HG02938 (cell line): ENCODE measurements at regions not wholly inside any gene's neighbourhood (a gene's known extent, or its start where the extent isn't known, plus 50 kb on each side); places are given as distances from the start of the nearest gene placed in this dataset.

Source experiments
- ATAC-seq: cut with Tn5 transposase; IDR thresholded peaks from one replicate; pipeline ENCODE4 v1.9.1; 2021; ENCODE audit warnings: mild to moderate bottlenecking, moderate library complexity; ENCODE audit not compliant: unreplicated experiment

DNA sequence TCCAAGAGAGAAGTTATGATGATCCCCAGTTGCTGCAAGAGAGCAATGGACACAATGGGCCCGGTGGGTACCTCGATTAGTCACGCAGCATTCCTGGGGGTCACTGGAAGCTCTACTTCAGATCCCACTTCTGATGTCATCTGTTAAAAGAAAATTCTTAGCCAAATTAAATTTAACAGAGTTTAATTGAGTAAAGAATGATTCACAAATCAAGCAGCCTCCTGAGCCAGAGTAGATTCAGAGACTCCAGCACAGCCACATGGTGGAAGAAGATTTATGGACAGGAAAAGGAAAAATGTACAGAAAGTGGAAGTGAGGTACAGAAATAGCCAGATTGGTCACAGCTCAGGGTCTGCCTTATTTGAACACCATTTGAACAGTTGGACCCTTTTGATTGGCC lies 107.5 kb downstream of the SPTSSA start:
- no peak for ATAC-seq

DNA sequence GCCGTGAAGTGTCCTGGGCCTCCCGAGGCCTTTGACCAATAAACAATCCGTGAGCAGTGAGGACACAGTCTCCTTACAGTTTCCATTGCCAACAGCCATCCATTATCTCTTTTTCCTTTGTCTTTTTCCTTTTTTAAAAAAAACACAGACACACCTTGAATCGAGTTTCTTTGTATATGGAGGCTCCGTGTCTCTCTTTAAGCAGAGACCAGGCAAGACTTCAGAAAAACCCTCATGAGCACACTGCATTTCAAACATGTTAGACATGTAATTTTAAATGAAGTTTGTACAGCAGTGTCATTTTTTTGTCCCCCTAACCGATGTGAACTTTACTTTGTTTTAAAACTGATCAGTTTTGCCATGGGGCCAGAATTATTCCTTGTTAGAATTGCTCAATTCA lies 111.1 kb downstream of the SPTSSA start:
- no peak for ATAC-seq

DNA sequence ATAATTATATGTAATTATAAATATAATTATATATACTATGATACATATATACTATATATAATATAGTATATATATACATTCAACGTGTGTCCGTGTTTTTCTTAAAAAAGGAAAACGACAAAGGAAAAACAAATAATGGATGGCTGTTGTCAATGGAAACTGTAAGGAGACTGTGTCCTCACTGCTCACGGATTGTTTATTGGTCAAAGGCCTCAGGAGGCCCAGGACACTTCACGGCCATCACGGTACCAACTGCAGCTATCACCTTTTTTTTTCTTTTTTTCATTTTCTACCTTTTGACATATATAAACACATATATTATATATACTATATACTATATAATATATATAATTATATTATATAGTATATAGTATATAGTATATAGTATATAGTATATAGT lies 113.4 kb downstream of the SPTSSA start:
- ATAC-seq, result no peak

DNA sequence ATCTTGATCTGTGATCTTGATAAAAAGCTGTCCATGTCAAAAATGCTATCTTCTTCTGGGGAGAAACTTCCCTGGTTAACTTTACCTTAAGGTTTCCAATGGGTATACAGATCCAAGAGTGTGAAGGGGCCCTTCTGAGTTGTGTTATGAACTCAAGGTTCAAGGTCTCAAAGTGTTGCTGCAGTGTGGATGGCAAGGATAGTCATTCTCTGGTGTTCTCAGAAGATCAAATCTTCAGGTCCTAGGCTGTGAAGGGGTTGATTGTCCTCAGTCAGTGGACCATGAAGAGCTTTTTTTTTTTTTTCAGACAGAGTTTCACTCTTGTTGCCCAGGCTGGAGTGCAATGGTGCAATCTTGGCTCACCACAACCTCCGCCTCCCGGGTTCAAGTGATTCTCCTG lies 114.4 kb downstream of the SPTSSA start:
- peak; percentile 60 for ATAC-seq

DNA sequence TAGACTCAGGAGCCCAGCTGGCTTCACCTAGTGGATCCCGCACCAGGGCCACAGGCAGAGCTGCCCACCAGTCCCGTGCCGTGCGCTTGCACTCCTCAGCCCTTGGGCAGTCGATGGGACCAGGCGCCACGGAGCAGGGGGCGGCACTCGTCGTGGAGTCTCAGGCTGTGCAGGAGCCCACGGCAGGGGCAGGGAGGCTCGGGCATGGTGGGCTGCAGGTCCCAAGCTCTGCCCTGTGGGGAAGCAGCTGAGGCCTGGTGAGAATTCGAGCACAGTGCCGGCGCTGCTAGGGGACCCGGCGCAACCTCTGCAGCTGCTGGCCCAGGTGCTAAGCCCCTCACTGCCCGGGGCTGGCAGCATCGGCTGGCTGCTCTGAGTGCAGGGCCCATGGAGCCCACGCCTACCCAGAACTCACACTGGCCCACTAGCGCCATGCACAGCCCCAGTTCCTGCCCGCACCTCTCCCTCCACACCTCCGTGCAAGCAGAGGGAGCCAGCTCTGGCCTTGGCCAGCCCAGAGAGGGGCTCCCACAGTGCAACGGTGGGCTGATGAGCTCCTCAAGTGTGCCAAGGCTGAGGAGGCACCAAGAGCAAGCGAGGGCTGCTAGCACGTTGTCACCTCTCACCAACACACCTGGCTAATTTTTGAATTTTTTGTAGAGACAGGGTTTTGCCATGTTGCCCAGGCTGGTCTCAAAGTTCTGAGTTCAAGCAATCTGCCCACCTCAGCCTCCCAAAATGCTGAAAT lies 116.1 kb downstream of the SPTSSA start:
- no peak for ATAC-seq

DNA sequence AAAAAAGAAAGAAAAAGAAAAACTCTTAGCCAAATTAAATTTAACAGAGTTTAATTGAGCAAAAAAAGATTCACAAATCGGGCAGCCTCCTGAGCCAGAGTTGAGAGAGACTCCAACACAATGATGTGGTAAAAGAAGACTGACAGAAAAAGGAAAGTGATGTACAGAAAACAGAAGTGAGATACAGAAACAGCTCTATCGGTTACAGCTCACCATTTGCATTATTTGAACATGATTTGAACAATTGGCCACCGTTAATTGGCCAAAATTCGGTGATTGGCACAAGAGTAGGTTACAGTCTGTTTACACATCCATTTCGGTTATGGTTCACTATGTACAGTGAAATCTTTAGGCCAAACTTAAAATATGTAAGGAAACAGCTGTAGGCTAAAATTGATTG lies 117.7 kb downstream of the SPTSSA start:
- ATAC-seq, result no peak

DNA sequence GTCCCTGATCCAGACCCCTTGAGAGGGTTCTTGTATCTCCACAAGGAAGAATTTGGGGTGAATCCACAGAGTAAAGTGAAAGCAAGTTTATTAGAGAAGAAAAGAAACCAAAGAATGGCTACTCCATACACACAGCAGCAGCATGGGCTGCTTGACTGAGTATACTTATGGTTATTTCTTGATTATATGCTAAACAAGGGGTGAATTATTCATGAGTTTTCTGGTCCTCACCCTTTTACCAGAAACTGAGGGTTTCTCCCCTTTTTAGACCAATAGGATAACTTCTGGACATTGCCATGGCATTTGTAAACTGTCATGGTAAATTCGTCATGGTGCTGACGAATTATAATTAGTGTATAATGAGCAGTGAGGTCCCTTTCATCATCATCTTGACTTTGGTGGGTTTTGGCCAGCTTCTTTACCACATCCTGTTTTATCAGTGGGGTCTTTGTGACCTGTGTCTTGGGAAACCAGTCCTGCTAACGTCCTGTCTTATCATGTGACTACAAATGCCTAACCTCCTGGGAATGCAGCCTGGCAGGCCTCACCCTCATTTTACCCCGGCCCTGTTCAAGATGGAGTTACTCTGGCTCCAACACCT lies 121.9 kb downstream of the SPTSSA start:
- no peak for ATAC-seq

DNA sequence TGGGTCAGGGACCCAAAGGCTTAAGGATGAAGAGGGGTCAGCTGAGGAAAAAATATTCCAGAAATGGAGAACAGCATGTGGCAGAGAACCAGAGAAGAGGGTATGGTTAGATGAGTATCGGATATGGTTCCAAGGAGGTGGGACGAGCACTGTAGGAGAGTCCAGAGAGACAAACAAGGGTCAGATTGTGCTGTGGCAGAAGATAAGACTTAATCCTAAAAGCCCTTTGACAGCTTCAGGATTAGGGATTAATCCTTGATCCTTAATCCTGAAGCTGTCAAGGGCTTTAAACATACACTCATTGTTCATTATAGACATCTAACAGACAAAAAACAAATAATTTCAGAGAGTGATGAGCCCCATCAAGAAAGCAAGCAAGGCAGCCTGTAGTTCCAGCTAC lies 124.0 kb downstream of the SPTSSA start:
- ATAC-seq, result no peak

DNA sequence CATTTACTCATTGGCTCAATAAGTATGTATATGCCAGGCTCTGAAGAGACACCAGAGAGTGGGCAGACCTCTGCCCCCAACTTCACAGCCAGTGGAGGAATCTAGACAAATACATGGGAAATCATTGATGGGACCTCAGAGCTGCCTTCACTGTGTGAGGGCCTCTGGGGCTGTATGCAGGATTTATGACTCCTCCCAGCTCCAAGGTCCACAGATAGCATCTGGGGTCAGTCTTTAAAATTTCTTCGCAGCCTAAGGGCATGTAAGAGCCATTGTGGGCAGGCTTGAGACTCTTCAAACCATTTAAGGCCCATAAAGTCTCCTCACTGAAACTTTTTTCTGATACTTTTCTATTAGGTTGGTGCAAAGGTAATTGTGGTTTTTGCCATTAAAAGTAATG lies 125.5 kb downstream of the SPTSSA start:
- ATAC-seq, result no peak

DNA sequence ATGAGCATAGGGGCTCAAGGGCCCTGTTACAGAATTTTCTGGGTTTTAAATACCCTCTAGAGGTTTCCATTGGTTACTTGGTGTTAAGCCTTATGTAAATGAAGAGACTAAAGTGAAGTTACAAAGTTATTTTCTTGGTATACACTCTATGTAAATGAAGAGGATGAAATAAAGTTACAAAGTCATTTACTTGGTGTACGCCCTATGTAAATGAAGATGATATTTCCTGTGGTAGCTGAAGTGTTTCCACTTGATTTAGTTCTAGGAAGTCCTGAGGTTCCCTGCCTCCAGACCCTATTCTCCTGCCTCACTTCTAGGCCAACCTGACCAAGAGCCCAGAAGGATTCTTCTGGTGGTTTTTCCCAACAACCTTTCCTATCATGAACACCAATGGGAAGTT lies 126.1 kb downstream of the SPTSSA start:
- no peak for ATAC-seq

DNA sequence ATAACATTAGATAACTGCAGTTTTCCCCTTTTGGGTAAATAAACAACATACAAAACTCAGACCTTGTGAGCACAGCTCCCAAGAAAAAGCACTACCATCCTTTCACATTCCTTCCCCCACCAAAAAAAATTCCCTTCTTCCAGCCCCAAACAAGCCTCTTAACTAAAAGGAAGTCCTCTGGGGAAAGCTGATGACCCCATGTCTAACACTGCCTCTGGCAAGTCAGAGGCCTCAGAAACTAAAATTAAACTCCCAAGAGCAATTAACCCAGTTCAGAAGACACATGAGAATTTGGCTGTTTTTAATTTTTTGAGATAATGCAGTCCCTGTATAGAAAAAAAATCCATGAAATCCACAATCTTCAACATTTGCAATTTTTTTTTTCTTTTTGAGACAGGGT lies 127.7 kb downstream of the SPTSSA start:
- ATAC-seq, result no peak

DNA sequence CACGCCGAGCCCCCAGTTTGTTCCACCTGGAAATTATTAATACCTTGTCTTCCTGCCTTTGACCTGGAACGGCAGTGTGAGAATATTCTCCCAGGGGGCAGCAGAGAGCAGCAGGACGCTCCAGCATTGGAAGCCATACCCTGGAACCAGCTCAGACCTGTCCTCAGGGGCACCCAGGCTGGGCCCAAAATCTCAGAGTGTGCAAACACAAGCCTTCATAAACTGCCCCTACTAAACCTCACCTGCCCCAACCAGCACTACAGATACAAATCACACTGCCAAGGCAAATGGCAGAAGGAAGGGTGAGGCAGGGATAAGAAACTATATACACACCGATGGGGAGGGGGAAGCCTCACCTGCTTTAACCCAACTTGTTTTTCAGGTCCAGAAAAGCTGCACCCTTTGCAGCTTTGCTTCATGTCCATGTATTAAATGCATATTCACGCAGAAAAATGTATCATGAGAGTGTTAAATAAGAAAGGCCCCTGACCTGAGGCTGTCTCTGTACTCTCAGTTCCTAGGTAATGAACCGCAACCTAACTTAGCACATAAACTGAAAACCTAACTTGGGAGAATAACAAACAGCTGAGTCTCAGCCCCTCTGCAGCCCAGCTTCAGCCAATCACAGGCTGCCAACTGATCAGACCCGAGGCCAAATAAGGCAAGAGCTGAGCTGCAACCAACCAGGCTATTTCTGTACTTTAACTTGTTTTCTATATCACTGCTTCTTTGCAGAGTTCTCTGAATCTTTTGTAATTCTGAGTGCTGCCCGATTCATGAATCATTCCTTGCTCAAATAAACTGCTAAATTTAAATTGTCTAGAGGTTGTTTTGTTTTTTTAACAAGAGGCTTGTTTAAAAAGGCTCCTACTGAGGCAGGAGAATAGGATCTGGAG lies 130.1 kb downstream of the SPTSSA start:
- peak; percentile 86 for ATAC-seq

DNA sequence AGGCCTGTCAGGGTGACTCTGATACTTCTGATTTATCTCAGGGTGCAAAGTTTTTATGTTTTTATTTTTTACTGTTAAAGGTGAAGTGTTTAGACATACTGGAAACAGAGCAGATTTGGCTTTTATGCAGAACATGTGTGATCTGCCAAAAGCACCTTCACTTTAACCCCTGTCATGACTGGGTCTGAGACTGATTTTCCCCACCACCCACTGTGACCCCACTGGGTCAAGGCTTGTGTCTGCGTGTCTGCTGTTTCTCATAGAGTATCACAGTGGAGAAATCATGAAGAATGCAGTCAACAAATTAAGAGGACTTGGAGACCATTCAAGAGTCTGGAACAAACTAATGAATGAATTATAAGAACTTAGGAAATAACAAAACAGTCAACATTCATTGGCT lies 131.2 kb downstream of the SPTSSA start:
- no peak for ATAC-seq

DNA sequence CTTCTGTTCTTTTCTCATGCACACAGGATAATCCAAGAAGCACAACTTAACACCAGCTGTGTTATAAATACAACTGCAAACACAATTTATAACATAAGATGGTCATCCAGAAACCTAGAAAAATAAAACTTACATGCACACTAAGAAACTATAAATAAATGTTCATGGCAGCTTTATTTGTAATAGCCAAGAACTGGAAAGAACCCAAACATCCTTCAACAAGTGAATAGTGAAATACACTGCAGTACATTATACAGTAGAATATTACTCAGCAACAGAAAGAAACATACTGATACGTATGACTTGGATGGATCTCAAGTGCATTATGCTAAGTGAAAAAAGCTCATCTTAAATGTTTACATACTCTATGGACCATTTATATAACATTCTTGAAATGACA lies 132.7 kb downstream of the SPTSSA start:
- no peak for ATAC-seq

DNA sequence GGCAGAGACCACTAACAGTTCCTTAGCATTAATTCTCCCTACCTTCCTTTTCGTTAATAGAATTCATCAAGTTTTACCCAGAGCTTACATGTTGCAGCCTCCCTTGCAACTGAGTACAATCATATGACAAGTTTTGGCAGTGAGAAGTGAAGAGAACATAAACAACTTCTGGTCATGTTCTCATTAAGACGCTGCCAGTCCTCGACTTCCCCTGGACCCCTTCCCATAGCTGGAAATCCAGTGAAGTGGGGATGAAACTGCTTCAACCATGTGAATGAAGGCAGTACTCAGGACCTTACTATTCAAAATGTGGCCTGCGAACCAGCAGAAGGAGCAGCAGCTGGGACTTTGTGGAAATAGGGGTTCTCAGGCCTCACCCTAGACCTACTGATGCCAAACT lies 133.9 kb downstream of the SPTSSA start:
- no peak for ATAC-seq

DNA sequence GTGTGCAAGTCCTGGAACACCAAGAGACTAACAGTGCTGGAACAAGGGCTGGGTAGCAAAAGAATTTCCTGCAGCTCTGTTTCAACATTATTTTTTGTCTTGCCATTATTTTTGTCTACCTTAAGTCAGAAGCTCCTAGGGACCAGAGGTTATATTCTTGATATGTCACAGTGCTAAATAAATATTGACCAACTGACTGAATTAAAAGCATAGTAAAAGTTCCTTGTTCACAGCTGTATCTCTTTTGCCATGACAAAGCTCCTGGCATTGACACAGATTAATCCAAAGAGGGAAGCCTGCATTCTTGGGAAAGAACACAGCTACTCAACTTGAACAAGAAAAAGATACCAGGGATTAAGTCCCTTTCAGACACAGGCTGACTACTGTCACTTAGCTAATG lies 136.5 kb downstream of the SPTSSA start:
- no peak for ATAC-seq

DNA sequence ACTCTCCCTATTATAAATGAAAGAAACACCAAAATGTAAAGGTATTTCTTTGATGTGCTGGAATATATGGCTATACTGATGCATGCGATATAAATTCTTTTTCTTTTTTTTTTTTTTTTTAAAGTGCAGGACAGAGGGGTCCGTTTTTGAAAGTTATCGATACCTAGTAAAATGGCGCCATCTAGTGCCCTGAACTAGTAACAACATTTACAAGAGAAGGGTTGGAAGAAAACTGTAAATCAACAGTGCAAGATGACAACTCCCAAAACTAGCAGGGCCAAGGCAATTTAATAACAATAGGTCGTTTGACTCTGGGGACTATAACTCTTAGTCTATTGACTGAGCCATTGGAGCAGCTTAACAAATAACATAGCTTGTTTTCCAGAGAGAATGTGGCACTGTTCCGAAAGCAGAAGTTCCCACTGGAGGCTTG lies 137.7 kb downstream of the SPTSSA start:
- no peak for ATAC-seq

DNA sequence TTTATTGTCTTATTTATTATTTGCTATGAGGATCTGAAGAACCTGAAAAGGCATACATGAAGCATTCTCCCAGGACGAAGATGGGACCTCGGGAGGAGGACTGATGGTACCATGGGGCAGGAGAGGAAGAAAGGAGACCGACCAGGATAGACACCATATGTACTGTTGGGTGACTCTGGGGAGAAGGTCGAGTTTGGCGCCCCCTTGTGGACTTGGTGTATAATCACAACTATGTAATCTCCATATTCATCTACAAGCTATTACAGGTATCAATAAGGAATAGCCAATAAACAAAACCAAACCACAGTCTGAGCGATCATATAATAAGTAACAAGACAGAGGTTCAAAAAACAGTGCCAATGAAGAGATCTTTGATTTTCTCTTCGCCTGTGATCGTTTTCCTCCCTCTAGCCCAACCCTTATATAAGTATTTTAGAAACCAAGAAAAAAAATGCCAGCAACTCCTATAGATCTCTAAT lies 139.1 kb downstream of the SPTSSA start:
- ATAC-seq, result peak; percentile 71

DNA sequence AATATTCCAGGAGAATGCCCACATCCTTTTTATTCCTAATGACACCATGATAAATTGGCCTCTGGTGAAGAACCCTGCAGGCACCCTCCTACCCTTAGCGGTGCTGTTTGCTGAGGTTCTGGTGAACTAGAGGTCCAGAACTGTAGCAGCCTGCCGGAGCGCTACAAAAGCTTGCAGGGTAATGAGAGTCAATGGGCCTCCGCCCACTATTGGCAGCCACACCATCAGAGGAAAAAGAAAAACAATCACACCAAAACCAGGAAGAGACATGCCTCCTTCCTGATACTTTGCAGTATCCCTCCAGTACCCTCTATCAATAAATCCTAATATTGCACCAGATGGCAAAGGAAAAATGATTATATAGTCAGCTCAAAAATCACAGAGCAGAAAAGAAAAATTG lies 142.9 kb downstream of the SPTSSA start:
- no peak for ATAC-seq

DNA sequence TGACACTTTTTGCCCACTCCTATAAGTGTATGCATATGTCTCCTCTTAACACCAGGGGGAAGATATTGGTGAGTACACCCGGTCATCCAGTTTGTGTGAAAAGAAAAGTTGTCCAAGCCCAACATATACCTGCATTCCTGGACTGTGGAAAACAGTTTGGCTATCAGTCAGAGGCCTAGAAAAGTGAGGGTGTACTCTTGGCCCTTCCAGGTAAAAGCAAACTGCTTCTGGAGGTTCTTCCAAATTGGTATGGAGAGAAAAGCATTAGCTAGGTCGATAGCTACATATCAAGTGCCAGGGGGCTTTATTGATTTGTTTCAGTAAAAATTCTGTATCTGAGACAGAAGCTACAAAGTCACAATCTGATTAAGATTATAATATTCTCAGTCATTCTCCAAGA lies 144.0 kb downstream of the SPTSSA start:
- no peak for ATAC-seq

DNA sequence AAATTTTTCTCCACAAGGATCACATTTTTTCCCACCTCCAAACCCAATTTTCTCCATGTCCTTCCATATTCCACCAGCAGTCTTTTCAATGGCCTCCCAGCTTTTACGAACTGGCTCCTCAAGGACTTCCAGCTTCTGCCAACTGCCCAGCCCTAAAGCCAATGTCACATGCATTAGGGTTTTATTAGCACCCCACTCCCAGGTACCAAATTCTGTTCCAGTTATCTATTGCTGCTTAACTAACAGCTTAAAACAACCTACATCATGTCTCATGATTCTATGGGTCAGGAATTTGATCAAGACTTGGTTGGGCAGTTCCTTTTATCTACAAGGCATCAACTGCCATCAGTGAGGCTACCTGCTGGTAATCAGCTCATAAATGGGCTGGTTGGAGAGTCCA lies 151.3 kb downstream of the SPTSSA start:
- no peak for ATAC-seq

DNA sequence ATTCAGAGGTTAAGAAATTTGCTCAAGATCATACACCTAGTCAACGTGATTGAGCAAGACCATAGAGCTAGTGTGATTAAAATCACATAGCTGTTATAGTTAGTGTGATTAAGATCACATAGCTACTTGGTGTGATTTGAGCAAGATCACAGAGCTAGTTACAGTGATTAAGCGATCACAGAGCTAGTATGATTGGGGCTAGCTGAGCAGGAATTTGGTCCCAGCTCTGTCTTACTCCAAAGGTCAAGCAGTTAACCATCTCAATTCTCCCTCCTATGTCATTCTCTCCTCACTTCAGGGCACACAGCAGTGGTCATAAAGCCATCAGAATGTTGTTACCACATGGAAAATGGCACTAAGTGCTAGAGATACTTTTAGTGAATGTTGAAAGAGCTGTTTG lies 158.2 kb downstream of the SPTSSA start:
- ATAC-seq, result no peak
